HFFc6 (cell line): ENCODE measurements at regions not wholly inside any gene's neighbourhood (a gene's known extent, or its start where the extent isn't known, plus 50 kb on each side); places are given as distances from the start of the nearest gene placed in this dataset.

Source experiments
- DNase-seq: peaks from one replicate; pipeline ENCODE4 v3.0.0-alpha.2; 2018
- H3K27ac Mint-ChIP-seq: 2 replicates; pipeline ENCODE4 v1.8.0; 2020; ENCODE audit warnings: mild to moderate bottlenecking, mixed read lengths
- H3K27me3 Mint-ChIP-seq: 2 replicates; pipeline ENCODE4 v1.8.0; 2021; ENCODE audit warnings: mild to moderate bottlenecking, moderate library complexity, mixed read lengths; ENCODE audit not compliant: insufficient read depth
- H3K36me3 Mint-ChIP-seq: 2 replicates; pipeline ENCODE4 v1.8.0; 2021; ENCODE audit warnings: low read depth, mixed read lengths
- H3K4me1 Mint-ChIP-seq: 2 replicates; pipeline ENCODE4 v1.8.0; 2020; ENCODE audit warnings: low read depth, mixed read lengths
- H3K4me3 Mint-ChIP-seq: 2 replicates; pipeline ENCODE4 v1.8.0; 2020; ENCODE audit warnings: mild to moderate bottlenecking, moderate library complexity, mixed read lengths
- H3K9me3 Mint-ChIP-seq: 2 replicates; pipeline ENCODE4 v1.8.0; 2020; ENCODE audit warnings: mild to moderate bottlenecking, mixed read lengths
- TF ChIP-seq, protein P1 (sequence below): fragments of 200-600 bp; sonication (generic); IDR thresholded peaks from 2 replicates; pipeline ENCODE4 v1.5.0; 2021; ENCODE audit warnings: antibody characterized with exemption, mild to moderate bottlenecking

DNA sequence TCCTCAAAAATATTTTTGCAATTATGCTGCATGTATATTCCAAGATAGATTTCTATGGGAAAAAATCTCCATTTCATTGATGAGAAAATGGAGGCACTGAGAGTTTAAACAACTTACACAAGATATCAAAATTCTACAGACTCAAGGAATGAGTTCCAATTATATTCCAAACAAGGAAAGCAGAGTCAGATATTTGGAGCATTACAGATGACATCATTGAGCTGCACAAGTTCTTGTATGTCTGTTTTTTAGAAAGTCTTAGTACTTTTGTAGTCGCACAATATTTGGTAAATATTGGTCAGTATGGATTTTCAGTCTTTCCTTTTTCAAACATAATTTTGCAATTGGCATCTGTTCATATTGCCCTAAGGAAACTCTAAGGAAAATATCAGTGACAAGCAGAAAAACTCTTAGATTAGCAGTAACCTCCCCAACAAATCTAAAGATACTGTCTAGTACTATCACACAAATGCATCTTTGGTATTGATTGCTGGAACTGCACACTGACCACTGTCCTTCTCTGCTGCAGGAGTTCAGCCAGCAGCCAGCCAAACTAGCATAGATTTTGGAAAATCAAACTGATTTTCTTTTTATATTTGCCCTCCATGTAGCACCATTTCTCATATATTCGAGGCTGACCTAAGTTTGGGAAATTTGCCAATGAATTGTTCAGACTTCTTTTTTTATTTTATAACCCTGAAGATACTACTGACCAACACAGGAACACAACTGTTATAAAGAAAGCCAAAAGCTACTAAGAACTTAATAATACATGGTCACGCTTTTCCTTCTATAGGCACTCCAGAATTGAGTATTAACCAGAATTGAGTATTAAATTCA lies 51.7 kb upstream of the TBX18 start:
- Mint-ChIP-seq H3K4me1 (no peaks in the 10 kb centered on the region), H3K9me3 (no peaks in the 10 kb centered on the region), H3K27ac (no peak overlapping the region), H3K4me3 (no peak overlapping the region), H3K27me3 (peaks cover 6% of the 10 kb centered on the region; the same call in 1 of the 2 replicates), H3K36me3 (no peaks in the 10 kb centered on the region)
- DNase-seq = no peak
- TF ChIP-seq, protein P1, sequence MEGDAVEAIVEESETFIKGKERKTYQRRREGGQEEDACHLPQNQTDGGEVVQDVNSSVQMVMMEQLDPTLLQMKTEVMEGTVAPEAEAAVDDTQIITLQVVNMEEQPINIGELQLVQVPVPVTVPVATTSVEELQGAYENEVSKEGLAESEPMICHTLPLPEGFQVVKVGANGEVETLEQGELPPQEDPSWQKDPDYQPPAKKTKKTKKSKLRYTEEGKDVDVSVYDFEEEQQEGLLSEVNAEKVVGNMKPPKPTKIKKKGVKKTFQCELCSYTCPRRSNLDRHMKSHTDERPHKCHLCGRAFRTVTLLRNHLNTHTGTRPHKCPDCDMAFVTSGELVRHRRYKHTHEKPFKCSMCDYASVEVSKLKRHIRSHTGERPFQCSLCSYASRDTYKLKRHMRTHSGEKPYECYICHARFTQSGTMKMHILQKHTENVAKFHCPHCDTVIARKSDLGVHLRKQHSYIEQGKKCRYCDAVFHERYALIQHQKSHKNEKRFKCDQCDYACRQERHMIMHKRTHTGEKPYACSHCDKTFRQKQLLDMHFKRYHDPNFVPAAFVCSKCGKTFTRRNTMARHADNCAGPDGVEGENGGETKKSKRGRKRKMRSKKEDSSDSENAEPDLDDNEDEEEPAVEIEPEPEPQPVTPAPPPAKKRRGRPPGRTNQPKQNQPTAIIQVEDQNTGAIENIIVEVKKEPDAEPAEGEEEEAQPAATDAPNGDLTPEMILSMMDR = no peak
